GM23338 (cell line): ENCODE measurements at regions not wholly inside any gene's neighbourhood (a gene's known extent, or its start where the extent isn't known, plus 50 kb on each side); places are given as distances from the start of the nearest gene placed in this dataset.

ENCODE experiments used
- ATAC-seq: fragments of 200-7000 bp; cut with Tn5 transposase; 3 replicates; pipeline ENCODE4 v1.9.1; 2020
- DNase-seq: peaks from one replicate; pipeline ENCODE4 v3.0.0-alpha.2; 2015; ENCODE audit warnings: low spot score
- H2AFZ ChIP-seq: fragments of 200-600 bp; sonication (generic); 2 replicates; pipeline ENCODE4 v1.8.0; 2016; ENCODE audit warnings: antibody characterized with exemption, mild to moderate bottlenecking, moderate library complexity
- H3F3A ChIP-seq: fragments of 200-600 bp; sonication (generic); replicated peaks from 2 replicates; pipeline ENCODE4 v1.8.0; 2017; ENCODE audit warnings: antibody characterized with exemption, mixed run types, low read depth
- H3K27ac ChIP-seq: fragments of 200-600 bp; sonication (generic); 2 replicates; pipeline ENCODE4 v1.6.1; 2016; ENCODE audit warnings: low read depth
- H3K27me3 ChIP-seq: fragments of 200-600 bp; sonication (generic); 2 replicates; pipeline ENCODE4 v1.8.0; 2016; ENCODE audit warnings: mild to moderate bottlenecking, mixed run types, moderate library complexity; ENCODE audit not compliant: insufficient read depth
- H3K36me3 ChIP-seq: fragments of 200-600 bp; sonication (generic); 2 replicates; pipeline ENCODE4 v1.8.0; 2016; ENCODE audit warnings: mild to moderate bottlenecking; ENCODE audit not compliant: insufficient read depth
- H3K4me1 ChIP-seq: fragments of 200-600 bp; sonication (generic); 2 replicates; pipeline ENCODE4 v1.8.0; 2016; ENCODE audit warnings: mild to moderate bottlenecking, moderate library complexity; ENCODE audit not compliant: insufficient read depth
- H3K4me2 ChIP-seq: fragments of 200-600 bp; sonication (generic); 2 replicates; pipeline ENCODE4 v1.7.1; 2017; ENCODE audit warnings: mixed run types
- H3K4me3 ChIP-seq: fragments of 200-600 bp; sonication (generic); 2 replicates; pipeline ENCODE4 v1.6.1; 2016; ENCODE audit warnings: mixed run types
- H3K79me2 ChIP-seq: fragments of 200-600 bp; sonication (generic); replicated peaks from 2 replicates; pipeline ENCODE4 v1.8.0; 2017; ENCODE audit warnings: mild to moderate bottlenecking; ENCODE audit not compliant: insufficient read depth
- H3K9me2 ChIP-seq: fragments of 200-600 bp; sonication (generic); 2 replicates; pipeline ENCODE4 v1.8.0; 2017; ENCODE audit not compliant: insufficient read depth
- H4K20me1 ChIP-seq: fragments of 200-600 bp; sonication (generic); replicated peaks from 2 replicates; pipeline ENCODE4 v1.8.0; 2017; ENCODE audit warnings: mild to moderate bottlenecking; ENCODE audit not compliant: insufficient read depth
- H3K27ac Mint-ChIP-seq: 2 replicates; pipeline ENCODE4 v1.8.0; 2020; ENCODE audit warnings: inconsistent platforms, mild to moderate bottlenecking, moderate library complexity, mixed read lengths
- H3K27me3 Mint-ChIP-seq: 3 replicates; pipeline ENCODE4 v1.8.0; 2022; ENCODE audit warnings: low read depth, mild to moderate bottlenecking, moderate library complexity, mixed read lengths, inconsistent platforms; ENCODE audit not compliant: insufficient read depth, poor library complexity
- H3K36me3 Mint-ChIP-seq: 3 replicates; pipeline ENCODE4 v1.8.0; 2021; ENCODE audit warnings: low read depth, mild to moderate bottlenecking, inconsistent platforms, moderate library complexity, mixed read lengths
- H3K4me1 Mint-ChIP-seq: 3 replicates; pipeline ENCODE4 v1.8.0; 2020; ENCODE audit warnings: mild to moderate bottlenecking, inconsistent platforms, mixed read lengths
- H3K4me3 Mint-ChIP-seq: 3 replicates; pipeline ENCODE4 v1.8.0; 2021; ENCODE audit warnings: moderate library complexity, mild to moderate bottlenecking, inconsistent platforms, mixed read lengths
- H3K9me3 Mint-ChIP-seq: 3 replicates; pipeline ENCODE4 v1.8.0; 2020; ENCODE audit warnings: moderate library complexity, mild to moderate bottlenecking, inconsistent platforms, mixed read lengths
- CTCF ChIP-seq, 2 experiments: fragments of 200-600 bp in 1 of 2; sonication (generic) in 1 of 2; conservative IDR thresholded peaks; 2 replicates each; pipeline versions ENCODE4 v1.5.1 to v1.6.1; 2016 to 2017; ENCODE audit warnings: antibody characterized with exemption in 2 of 2, low read depth in 2 of 2, mild to moderate bottlenecking in 2 of 2, moderate library complexity in 1 of 2
- EZH2 ChIP-seq: fragments of 200-600 bp; sonication (generic); IDR thresholded peaks from one replicate; pipeline ENCODE4 v1.8.0; 2017; ENCODE audit warnings: antibody characterized with exemption, mild to moderate bottlenecking, low read depth; ENCODE audit not compliant: unreplicated experiment
- JUNB ChIP-seq: IDR thresholded peaks from one replicate; pipeline ENCODE4 v1.6.1; 2016; ENCODE audit warnings: antibody characterized with exemption; ENCODE audit not compliant: unreplicated experiment
- NANOG ChIP-seq: IDR thresholded peaks from 2 replicates; pipeline ENCODE4 v1.6.1; 2016; ENCODE audit warnings: antibody characterized with exemption, borderline replicate concordance
- ZNF462 ChIP-seq: fragments of 250-450 bp; sonication (Bioruptor Pico); IDR thresholded peaks from 2 replicates; pipeline ENCODE4 v1.5.0; 2020; ENCODE audit warnings: mild to moderate bottlenecking, moderate library complexity

GRCh38 chr20:4519534-4519933 lies 166.7 kb upstream of the PRNP start:
- Histone ChIP-seq H3F3A (no peaks in the 10 kb centered on the region), H3K79me2 (no peaks in the 10 kb centered on the region), H2AFZ (no peak overlapping the region), H3K27ac (no peak overlapping the region), H3K9me2 (no peaks in the 10 kb centered on the region; the same call in 1 of the 2 replicates), H3K4me3 (no peak overlapping the region), H3K4me2 (no peak overlapping the region), H3K4me1 (no peaks in the 10 kb centered on the region), H4K20me1 (no peaks in the 10 kb centered on the region), H3K27me3 (no peaks in the 10 kb centered on the region), H3K36me3 (no peaks in the 10 kb centered on the region)
- ATAC-seq (peak; percentile 98), DNase-seq (peak; percentile 78)
- TF ChIP-seq JUNB, result no peak
- no peak for TF ChIP-seq ZNF462 (CRISPR knock-in tag)
- no peak for TF ChIP-seq EZH2
- no peak for TF ChIP-seq NANOG
- TF ChIP-seq CTCF (conservative IDR thresholded peaks at IDR 0.05; ENCODE audit: low read depth in 2 of 2), result peak; percentile 90 to 91
- Mint-ChIP-seq H3K4me3 (no peak overlapping the region), H3K4me1 (0 out of 3 replicates have a peak, but pooled peaks cover 2% of the 10 kb centered on the region), H3K27me3 (peaks cover 4% of the 10 kb centered on the region), H3K36me3 (no peaks in the 10 kb centered on the region; the same call in 2 of the 3 replicates), H3K27ac (no peak overlapping the region), H3K9me3 (no peaks in the 10 kb centered on the region)
